Gastroesophageal sphincter (tissue), 3 donors: ENCODE measurements at regions not wholly inside any gene's neighbourhood (a gene's known extent, or its start where the extent isn't known, plus 50 kb on each side); places are given as distances from the start of the nearest gene placed in this dataset.

ENCODE experiments used
- CTCF ChIP-seq, 4 experiments: fragments of 200-600 bp in 2 of 4; fragments of 450-650 bp in 2 of 4; sonication (generic) in 1 of 4; IDR thresholded peaks; one replicate each; pipeline ENCODE4 v1.5.1; 2017 to 2019; ENCODE audit warnings: antibody characterized with exemption in 4 of 4, mild to moderate bottlenecking in 2 of 4, moderate library complexity in 2 of 4
- POLR2AphosphoS5 ChIP-seq: sonication (generic); formaldehyde crosslinking; IDR thresholded peaks from one replicate; pipeline ENCODE4 v1.6.1; 2017; ENCODE audit warnings: antibody characterized with exemption

- TF ChIP-seq POLR2AphosphoS5, result peak; percentile 31
- TF ChIP-seq CTCF (IDR thresholded peaks at IDR 0.05), result no peak
Observed at GRCh38 chr1:55626326-55626725, 411.2 kb upstream of the USP24 start.
